GM12872 (cell line): ENCODE measurements at regions not wholly inside any gene's neighbourhood (a gene's known extent, or its start where the extent isn't known, plus 50 kb on each side); places are given as distances from the start of the nearest gene placed in this dataset.

Experiments
- CTCF ChIP-seq: IDR thresholded peaks from 3 replicates; pipeline ENCODE4 v1.5.1; 2011; ENCODE audit warnings: low read depth, mild to moderate bottlenecking, low read length, moderate library complexity; ENCODE audit not compliant: insufficient read depth

- no peak for TF ChIP-seq CTCF
These were observed 88.0 kb upstream of the MAX start for GRCh38 chr14:65190312-65190711.

- no peak for TF ChIP-seq CTCF
These were observed 89.4 kb upstream of the MAX start for GRCh38 chr14:65191716-65192115.

- no peak for TF ChIP-seq CTCF
These were observed 90.4 kb upstream of the MAX start for GRCh38 chr14:65192686-65193085.

- TF ChIP-seq CTCF = no peak
These were observed 91.7 kb upstream of the MAX start for GRCh38 chr14:65193916-65194590.

- TF ChIP-seq CTCF = no peak
These were observed 92.9 kb upstream of the MAX start for GRCh38 chr14:65195042-65195719.

- no peak for TF ChIP-seq CTCF
These were observed 96.0 kb upstream of the MAX start for GRCh38 chr14:65198346-65198745.

GRCh38 chr14:65200454-65200853 lies 98.1 kb upstream of the MAX start:
- TF ChIP-seq CTCF = no peak
